ENCODE measurements at regions not wholly inside any gene's neighbourhood (a gene's known extent, or its start where the extent isn't known, plus 50 kb on each side); places are given as distances from the start of the nearest gene placed in this dataset.

GRCh38 chr14:85793533-85793932 lies 263.6 kb downstream of the FLRT2 start:
- dilution Hi-C loops (cut with HindIII; ENCODE audit: low sequenced_read_pairs, unreplicated experiment), result no loop called here
- CTCF ChIA-PET, result no interaction called here
- Histone ChIP-seq H3K9me1 (ENCODE audit: insufficient read depth, low read length) (no peaks in the 10 kb centered on the region), H3K56ac (ENCODE audit: extremely low read depth, insufficient read depth, low read length) (no peak overlapping the region), H3K4me3 (ENCODE audit: insufficient read depth, low read depth, low read length) (no peak overlapping the region), H2AK5ac (ENCODE audit: low read depth, low read length) (no peak overlapping the region), H3K14ac (replicated peaks; ENCODE audit: low read depth, low read length) (no peak overlapping the region), H3K4me2 (ENCODE audit: low read depth, low read length) (no peak overlapping the region), H2BK15ac (ENCODE audit: low read depth, low read length) (no peak overlapping the region), H2AK9ac (replicated peaks; ENCODE audit: low read depth, low read length, poor library complexity) (no peak overlapping the region), H4K91ac (ENCODE audit: insufficient read depth, low read depth, low read length) (no peak overlapping the region), H3K27ac (ENCODE audit: insufficient read depth, low read length) (no peak overlapping the region), H3K4ac (ENCODE audit: low read depth, low read length) (no peak overlapping the region), H3K36me3 (ENCODE audit: control insufficient read depth, insufficient read depth, low read length) (no peaks in the 10 kb centered on the region), H3K4me1 (ENCODE audit: control insufficient read depth, insufficient read depth, low read length) (no peaks in the 10 kb centered on the region), H4K8ac (ENCODE audit: low read depth in 2 of 2, low read length in 2 of 2) (no peak overlapping the region), H3K79me1 (ENCODE audit: low read depth in 1 of 2, low read length in 2 of 2) (no peaks in the 10 kb centered on the region), H3K9me3 (ENCODE audit: control insufficient read depth, insufficient read depth, low read length) (no peaks in the 10 kb centered on the region), H2BK20ac (ENCODE audit: low read depth, low read length) (no peak overlapping the region), H3K23ac (ENCODE audit: low read depth, low read length) (no peak overlapping the region), H4K5ac (ENCODE audit: low read depth, low read length) (no peak overlapping the region), H3K18ac (ENCODE audit: low read depth, low read length) (no peak overlapping the region), H3K27me3 (ENCODE audit: control insufficient read depth, insufficient read depth, low read length) (no peaks in the 10 kb centered on the region), H3K9ac (ENCODE audit: low read depth, low read length) (no peak overlapping the region), H4K20me1 (ENCODE audit: insufficient read depth, low read length) (no peaks in the 10 kb centered on the region), H2BK5ac (ENCODE audit: low read depth, low read length, poor library complexity, severe bottlenecking) (no peak overlapping the region), H2BK120ac (ENCODE audit: low read depth, low read length) (no peak overlapping the region), H2AFZ (replicated peaks; ENCODE audit: low read length, poor library complexity) (no peak overlapping the region)
- intact Hi-C loops (cut with micrococcal nuclease), result no loop called here
- no CpG with 5 or more reads among the region's 1 CpG for WGBS, 2 experiments (ENCODE audit: extremely low coverage in 2 of 2, insufficient read length in 1 of 2)
- ATAC-seq (ENCODE audit: low read depth) (no peak), DNase-seq (no peak)
- POLR2A ChIA-PET (ENCODE audit: unreplicated experiment), result no interaction called here
- TF ChIP-seq RCOR1 (IDR thresholded peaks at IDR 0.05; ENCODE audit: insufficient replicate concordance, low read length) (no peak), POLR2A (IDR thresholded peaks at IDR 0.05; ENCODE audit: low read depth, low read length) (no peak), CHD1 (IDR thresholded peaks at IDR 0.05; ENCODE audit: low read depth, low read length) (no peak), ELK1 (IDR thresholded peaks at IDR 0.05; ENCODE audit: borderline replicate concordance, low read depth, low read length) (no peak), MAFK (IDR thresholded peaks at IDR 0.05; ENCODE audit: low read depth, low read length) (no peak), NFE2L2 (IDR thresholded peaks at IDR 0.05; ENCODE audit: low read depth, low read length) (no peak), FOS (IDR thresholded peaks at IDR 0.05; ENCODE audit: low read depth, low read length) (no peak), MAZ (IDR thresholded peaks at IDR 0.05; ENCODE audit: borderline replicate concordance, low read depth, low read length) (no peak), CTCF (conservative IDR thresholded peaks at IDR 0.05; ENCODE audit: low read depth, low read length) (no peak), CEBPB (IDR thresholded peaks at IDR 0.05; ENCODE audit: low read depth, low read length) (no peak), USF2 (IDR thresholded peaks at IDR 0.05; ENCODE audit: low read depth, low read length) (no peak), RAD21 (IDR thresholded peaks at IDR 0.05; ENCODE audit: low read length) (no peak), SMC3 (IDR thresholded peaks at IDR 0.05; ENCODE audit: low read depth, low read length) (no peak), BHLHE40 (IDR thresholded peaks at IDR 0.05; ENCODE audit: low read depth, low read length) (no peak), MXI1 (IDR thresholded peaks at IDR 0.05; ENCODE audit: borderline replicate concordance, low read depth, low read length) (no peak), RFX5 (IDR thresholded peaks at IDR 0.05; ENCODE audit: low read depth, low read length) (no peak)
- in situ Hi-C loops (cut with MboI; ENCODE audit: low sequenced_read_pairs), result no loop called here
- no TSS peak for BruUV-seq (replicated peaks)

Measured in IMR-90 (cell line).